ENCODE measurements at regions not wholly inside any gene's neighbourhood (a gene's known extent, or its start where the extent isn't known, plus 50 kb on each side); places are given as distances from the start of the nearest gene placed in this dataset.

GRCh38 chr6:74369556-74369993 lies 673.6 kb downstream of the CD109 start:
- Histone ChIP-seq H3K4me1 (no peaks in the 10 kb centered on the region), H3K36me3 (no peaks in the 10 kb centered on the region), H3K9me3 (no peaks in the 10 kb centered on the region), H3K27me3 (no peaks in the 10 kb centered on the region), H3K4me3 (no peak overlapping the region), H3K27ac (no peak overlapping the region)
- no peak for TF ChIP-seq CTCF (IDR thresholded peaks at IDR 0.05)
- no peak for DNase-seq
- intact Hi-C loops (cut with DNase I; ENCODE audit: low total_unique reads) = no loop called here

DNA sequence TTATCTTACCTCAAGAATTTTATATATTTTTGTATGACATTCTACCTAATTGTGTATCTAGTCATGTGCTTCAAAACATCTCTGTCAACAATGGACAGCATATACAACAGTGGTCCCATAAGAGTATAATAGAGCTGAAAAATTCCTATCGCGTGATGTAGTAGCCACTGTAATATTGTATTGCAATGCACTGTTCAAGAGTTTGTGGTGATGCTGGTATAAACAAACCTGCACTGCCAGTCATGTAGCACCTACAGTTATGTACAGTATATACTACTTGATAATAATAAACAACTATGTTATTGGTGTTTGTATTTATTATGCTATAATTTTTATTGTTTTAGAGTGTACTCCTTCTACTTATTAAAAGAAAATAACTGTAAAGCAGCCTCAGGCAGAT lies 672.7 kb downstream of the CD109 start:
- H3K36me3 ChIP-seq = no peaks in the 10 kb centered on the region
- intact Hi-C loops (cut with DNase I; ENCODE audit: low total_unique reads) = no loop called here
- no peak overlapping the region for H3K27ac ChIP-seq
- no peak for DNase-seq
- no peak overlapping the region for H3K4me3 ChIP-seq
- no peaks in the 10 kb centered on the region for H3K27me3 ChIP-seq
- no peaks in the 10 kb centered on the region for H3K9me3 ChIP-seq
- TF ChIP-seq CTCF (IDR thresholded peaks at IDR 0.05) = no peak
- no peaks in the 10 kb centered on the region for H3K4me1 ChIP-seq

GRCh38 chr6:74366634-74367033 lies 670.6 kb downstream of the CD109 start:
- TF ChIP-seq CTCF (IDR thresholded peaks at IDR 0.05) = no peak
- no peaks in the 10 kb centered on the region for H3K27me3 ChIP-seq
- H3K36me3 ChIP-seq = no peaks in the 10 kb centered on the region
- no peaks in the 10 kb centered on the region for H3K9me3 ChIP-seq
- no peak overlapping the region for H3K27ac ChIP-seq
- DNase-seq = no peak
- intact Hi-C loops (cut with DNase I; ENCODE audit: low total_unique reads) = no loop called here
- H3K4me1 ChIP-seq = no peaks in the 10 kb centered on the region
- no peak overlapping the region for H3K4me3 ChIP-seq

GRCh38 chr6:74362391-74362790 lies 666.4 kb downstream of the CD109 start:
- Histone ChIP-seq H3K4me3 (no peak overlapping the region), H3K36me3 (no peaks in the 10 kb centered on the region), H3K27me3 (no peaks in the 10 kb centered on the region), H3K4me1 (no peaks in the 10 kb centered on the region), H3K9me3 (no peaks in the 10 kb centered on the region), H3K27ac (no peak overlapping the region)
- TF ChIP-seq CTCF (IDR thresholded peaks at IDR 0.05) = no peak
- DNase-seq = no peak
- intact Hi-C loops (cut with DNase I; ENCODE audit: low total_unique reads) = no loop called here

DNA sequence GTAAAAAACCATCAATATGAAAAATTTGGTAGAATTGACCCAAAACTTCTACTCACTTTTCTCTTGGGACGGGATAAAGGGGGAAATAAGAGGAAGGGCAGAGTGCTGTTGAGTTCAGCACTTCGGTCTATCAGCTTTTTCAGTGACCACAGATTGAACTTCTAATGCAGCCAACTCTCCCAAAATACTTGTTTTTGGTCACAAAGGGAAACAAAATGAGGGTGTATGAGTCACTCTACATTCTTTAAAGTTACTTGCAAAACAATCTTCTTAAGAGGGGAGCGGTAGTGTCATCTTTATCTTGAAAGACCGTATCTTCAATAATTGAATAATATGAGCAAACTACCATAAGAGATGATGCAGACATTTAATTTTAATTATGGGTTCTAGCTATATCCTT lies 661.3 kb downstream of the CD109 start:
- Histone ChIP-seq H3K36me3 (no peaks in the 10 kb centered on the region), H3K27ac (no peak overlapping the region), H3K9me3 (no peaks in the 10 kb centered on the region), H3K4me1 (no peaks in the 10 kb centered on the region), H3K27me3 (no peaks in the 10 kb centered on the region), H3K4me3 (no peak overlapping the region)
- intact Hi-C loops (cut with DNase I; ENCODE audit: low total_unique reads) = no loop called here
- no peak for DNase-seq
- TF ChIP-seq CTCF (IDR thresholded peaks at IDR 0.05) = no peak

GRCh38 chr6:74356391-74356790 lies 660.4 kb downstream of the CD109 start:
- Histone ChIP-seq H3K36me3 (no peaks in the 10 kb centered on the region), H3K4me3 (no peak overlapping the region), H3K9me3 (no peaks in the 10 kb centered on the region), H3K27ac (no peak overlapping the region), H3K4me1 (no peaks in the 10 kb centered on the region), H3K27me3 (no peaks in the 10 kb centered on the region)
- DNase-seq = no peak
- TF ChIP-seq CTCF (IDR thresholded peaks at IDR 0.05) = no peak
- intact Hi-C loops (cut with DNase I; ENCODE audit: low total_unique reads) = no loop called here
